ENCODE measurements at regions not wholly inside any gene's neighbourhood (a gene's known extent, or its start where the extent isn't known, plus 50 kb on each side); places are given as distances from the start of the nearest gene placed in this dataset.

DNA sequence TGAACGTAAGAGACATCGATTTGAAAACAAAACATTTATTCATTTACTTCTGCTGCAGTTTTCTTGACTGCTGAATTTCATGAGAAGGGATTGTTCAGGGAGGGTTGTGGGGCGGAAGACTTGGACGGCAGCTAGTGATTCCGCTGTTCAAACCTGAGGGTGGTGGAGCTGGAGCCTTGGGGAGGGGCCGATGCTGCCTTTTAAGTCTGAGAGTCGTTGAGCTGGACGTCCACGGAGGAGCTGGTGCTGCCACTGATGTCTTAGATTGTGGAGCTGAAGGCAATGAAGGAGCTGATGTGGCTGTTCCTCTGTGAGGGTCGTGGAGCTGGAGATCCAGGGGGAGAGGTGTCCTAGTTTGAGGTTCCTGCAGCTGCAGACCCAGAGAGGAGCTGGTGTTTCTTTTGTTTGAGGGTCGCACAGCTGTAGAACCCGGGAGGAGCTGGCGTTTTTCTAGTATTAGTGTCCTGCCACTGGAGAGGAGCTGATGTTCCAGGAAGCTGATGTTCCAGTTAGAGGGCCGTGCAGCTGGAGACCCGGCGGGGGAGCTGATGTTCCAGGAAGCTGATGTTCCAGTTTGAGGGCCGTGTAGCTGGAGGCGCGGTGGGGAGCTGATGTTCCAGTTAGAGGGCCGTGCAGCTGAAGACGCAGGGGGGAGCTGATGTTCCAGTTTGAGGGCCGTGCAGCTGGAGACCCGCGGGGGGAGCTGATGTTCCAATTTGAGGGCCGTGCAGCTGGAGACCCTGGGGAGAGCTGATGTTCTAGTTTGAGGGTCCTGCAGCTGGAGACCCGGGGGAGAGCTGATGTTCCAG, 150.9 kb downstream of the RTP5 start:
- DNase-seq (ENCODE audit: extremely low read depth, low read depth, low spot score), result no peak

- no peak for DNase-seq (ENCODE audit: extremely low read depth, low read depth, low spot score)
Observed at GRCh38 chr2:242022550-242023290, 153.2 kb downstream of the RTP5 start.

DNA sequence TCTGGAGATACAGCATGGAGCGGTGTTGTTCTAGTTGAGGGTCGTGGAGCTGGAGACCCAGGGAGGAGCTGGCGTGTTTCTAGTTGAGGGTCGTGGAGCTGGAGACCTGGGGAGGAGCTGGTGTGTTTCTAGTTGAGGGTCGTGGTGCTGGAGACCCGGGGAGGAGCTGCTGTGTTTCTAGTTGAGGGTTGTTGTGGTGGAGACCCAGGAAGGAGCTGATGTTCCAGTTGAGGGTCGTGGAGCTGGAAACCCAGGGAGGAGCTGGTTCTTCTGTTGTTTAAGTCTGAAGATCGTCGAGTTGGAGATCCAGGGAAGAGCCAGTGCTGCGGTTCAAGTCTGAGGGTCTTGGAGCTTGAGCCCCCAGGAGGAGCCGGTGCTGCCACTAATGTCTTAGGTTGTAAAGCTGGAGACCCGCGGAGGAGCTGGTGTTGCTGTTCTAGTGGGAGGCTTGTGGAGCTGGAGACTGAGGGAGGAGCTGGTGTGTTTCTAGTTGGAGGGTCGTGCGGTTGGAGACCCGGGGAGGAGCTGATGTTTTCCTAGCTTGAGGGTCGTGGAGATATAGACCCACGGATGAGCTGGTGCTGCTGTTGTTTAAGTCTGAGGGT, 155.3 kb downstream of the RTP5 start:
- DNase-seq (ENCODE audit: extremely low read depth, low read depth, low spot score), result no peak

GRCh38 chr2:242027676-242028450, 158.3 kb downstream of the RTP5 start:
- no peak for DNase-seq (ENCODE audit: extremely low read depth, low read depth, low spot score)

GRCh38 chr2:242029422-242030225, 160.1 kb downstream of the RTP5 start:
- DNase-seq (ENCODE audit: extremely low read depth, low read depth, low spot score), result no peak

DNA sequence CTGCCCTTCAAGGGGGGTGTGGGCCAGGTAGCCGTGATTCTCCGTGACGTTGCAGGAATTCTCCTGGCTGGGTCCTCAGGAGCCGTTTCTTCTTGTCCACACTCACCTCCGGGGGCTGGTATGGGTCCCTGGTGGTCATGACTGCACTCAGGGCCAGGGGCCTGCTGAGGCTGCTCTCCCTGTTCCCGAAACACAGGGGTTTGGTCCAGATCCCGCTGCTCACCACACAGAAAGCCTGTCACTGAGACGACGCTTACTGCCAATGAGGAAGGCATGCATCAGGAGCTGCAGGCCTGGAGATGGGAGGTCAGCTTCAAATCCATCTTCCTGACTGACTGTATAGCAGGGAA, 160.7 kb downstream of the RTP5 start:
- no peak for DNase-seq (ENCODE audit: extremely low read depth, low read depth, low spot score)

DNA sequence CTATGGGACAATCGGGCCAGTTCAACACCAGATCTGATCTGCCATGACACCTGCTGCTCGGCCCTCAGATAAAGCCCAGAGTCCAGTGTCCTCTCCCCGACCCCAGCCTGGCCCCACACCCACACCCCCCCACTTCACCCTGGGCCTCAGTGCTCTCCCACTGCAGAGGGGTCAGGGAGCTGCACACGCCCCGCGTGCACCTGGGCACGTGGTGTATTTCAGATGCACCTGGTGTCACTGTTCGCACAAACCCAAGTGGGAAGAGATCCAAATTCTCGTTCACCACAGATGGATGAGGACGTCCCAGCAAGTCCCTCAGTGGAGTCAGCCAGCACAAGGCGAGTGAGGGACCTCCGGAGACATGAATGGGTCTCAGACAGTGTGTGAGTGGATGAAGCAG, 161.3 kb downstream of the RTP5 start:
- no peak for DNase-seq (ENCODE audit: extremely low read depth, low read depth, low spot score)

DNA sequence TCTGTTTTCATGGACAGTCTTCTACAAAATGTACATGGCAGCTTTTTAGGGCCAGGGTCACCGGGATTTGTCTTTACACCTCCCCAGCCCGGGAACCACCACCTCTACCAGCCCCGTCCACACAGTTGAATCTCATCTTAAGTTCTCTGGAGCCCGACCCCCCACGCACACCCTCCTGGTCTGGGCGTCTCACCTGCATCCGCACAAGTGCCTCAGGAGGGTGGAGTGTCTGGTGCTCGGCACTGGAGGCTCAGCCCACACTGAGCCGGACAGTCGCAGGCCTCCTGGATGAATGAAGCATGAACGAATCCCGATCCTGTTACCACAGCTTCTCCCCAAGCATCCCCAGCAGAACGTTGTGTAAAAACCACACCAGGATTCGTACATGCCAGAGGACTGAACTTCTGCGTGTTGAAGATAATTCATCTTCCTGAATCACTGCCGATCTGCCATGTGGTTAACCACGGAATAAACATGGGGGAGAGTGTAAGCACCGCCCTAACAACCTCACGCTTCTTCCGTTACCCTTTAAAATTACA, 162.0 kb downstream of the RTP5 start:
- no peak for DNase-seq (ENCODE audit: extremely low read depth, low read depth, low spot score)

DNA sequence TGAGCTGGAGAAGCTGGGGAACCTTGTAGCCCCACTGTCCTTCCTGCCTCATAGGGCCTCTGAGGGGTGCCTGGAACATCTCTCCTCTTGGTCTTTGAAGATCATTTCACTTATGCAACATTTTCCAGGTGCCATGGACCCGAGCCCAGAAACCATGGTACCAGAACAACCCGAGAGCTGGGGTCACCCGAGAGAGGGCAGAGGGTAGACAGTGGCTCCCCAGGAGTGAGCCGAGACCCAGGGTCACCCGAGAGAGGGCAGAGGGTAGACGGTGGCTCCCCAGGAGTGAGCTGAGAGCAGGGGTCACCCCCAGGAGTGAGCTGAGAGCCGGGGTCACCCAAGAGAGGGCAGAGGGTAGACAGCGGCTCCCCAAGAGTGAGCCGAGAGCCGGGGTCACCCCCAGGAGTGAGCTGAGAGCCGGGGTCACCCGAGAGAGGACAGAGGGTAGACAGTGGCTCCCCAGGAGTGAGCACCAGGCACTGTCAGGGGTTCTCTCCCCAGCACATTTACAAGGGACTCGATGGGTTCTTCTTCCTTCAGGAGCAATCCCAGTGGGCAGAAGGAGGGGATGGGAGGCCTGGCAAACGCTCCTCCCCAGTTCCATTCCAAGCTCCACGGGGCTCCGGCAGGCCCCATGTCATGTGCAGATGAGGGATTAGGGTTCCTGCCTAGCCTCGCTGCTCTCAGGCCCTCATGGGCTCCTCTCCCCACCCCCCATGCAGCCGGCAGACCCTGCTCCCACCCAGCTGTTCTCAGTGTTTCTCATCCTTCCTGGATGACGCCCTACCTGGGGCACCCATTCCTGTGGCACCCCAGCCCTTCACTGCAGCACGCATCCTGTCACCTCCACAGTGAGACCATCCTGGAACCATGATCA, 163.5 kb downstream of the RTP5 start:
- DNase-seq (ENCODE audit: extremely low read depth, low read depth, low spot score), result no peak

DNA sequence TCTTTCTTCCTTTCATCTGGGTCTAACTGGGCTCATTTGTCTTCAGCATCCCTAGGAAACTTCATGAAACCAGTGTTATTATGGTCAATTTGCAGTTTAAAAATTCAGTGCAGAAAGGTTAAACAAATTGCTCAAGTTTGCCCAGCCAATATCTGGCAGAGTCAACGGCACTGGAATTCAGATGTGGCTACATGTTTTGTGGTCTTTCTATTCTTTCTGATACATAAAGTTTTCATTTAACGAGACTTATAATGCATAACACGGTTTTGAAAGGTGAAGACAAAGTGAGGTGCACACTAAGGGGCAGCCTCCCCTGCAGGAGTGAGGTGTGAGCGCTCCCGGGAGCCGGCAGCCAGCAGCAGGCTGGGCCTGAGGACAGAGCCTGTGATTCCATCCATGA, 164.6 kb downstream of the RTP5 start:
- no peak for DNase-seq (ENCODE audit: extremely low read depth, low read depth, low spot score)

DNA sequence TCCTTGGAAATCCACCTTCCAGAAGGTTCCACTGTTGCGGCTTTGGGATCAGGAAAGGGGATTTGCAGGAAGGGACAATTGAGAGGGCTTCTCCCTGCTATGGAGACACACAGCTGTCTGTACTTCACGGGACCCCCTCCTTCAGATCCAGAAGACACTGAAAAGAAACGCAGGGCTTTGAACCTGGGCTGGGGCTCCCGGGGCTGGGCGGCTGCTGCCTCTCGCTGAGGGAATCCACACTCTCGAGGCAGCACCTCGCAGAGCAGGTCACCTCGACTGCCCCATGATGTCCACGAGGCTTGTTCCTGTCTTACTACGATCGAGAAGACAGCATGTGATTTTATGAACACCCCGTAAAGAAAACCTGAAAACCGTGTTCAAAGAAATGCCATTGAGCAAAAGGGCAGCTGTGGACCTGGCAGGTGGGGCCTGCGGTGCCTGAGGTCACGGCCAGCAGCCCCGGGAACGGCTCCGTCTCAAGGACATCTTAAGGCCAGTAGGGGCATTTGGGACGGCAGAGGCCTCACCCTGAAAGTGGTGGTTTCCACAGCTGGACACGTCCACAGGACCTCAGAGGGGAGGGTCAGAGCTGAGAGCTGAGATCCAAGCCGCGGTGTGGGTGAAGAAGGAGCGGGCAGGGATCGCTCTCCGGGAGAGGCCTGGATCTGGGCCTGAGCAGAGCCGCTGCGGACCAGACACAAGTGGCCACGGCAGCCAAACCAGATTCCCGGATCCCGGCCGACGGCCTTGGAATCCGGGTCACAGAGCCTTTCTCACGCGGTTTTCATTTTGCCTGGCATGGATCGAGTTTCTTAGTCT, 165.7 kb downstream of the RTP5 start:
- DNase-seq (ENCODE audit: extremely low read depth, low read depth, low spot score), result no peak

DNA sequence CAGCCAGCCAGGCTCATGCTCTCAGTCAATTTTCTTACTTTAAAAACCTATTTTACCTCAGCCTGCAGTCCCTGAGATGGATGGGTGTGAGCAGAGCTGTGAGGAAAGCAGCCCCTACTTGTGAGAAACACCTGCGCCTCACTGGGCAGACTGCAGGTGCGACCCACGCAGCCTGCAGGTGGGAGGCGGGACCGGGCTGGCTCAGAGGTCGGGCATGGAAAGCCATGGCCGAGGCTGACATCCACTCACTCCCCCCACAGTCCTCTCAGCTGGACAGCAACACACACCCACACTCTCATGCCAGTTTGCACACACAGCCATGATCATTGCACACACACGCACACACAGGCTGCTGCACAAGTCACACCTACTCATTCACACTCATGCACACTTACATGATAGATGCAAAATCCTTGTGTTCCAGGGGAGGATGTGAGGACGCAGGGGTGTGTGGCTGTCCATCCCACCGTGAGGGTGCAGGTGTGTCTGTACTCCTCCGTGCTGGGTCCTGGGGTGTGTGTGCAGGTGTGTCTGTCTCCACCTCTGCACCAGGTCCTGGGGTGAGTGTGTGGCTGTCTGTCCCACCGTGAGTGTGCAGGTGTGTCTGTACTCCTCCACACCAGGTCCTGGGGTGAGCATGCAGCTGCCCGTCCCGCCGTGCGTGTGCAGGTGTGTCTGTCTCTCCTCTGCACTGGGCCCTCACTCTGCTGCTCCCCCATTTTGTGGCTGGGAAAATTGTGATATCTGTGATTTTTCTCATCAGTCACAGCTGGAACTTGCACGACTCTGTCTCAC, 166.5 kb downstream of the RTP5 start:
- DNase-seq (ENCODE audit: extremely low read depth, low read depth, low spot score), result no peak

GRCh38 chr2:242036653-242036950, 167.1 kb downstream of the RTP5 start:
- no peak for DNase-seq (ENCODE audit: extremely low read depth, low read depth, low spot score)

- no peak for DNase-seq (ENCODE audit: extremely low read depth, low read depth, low spot score)
Observed at GRCh38 chr2:242038166-242038927, 168.8 kb downstream of the RTP5 start.

- no peak for DNase-seq (ENCODE audit: extremely low read depth, low read depth, low spot score)
Observed at GRCh38 chr2:242038928-242039341, 169.4 kb downstream of the RTP5 start.

DNA sequence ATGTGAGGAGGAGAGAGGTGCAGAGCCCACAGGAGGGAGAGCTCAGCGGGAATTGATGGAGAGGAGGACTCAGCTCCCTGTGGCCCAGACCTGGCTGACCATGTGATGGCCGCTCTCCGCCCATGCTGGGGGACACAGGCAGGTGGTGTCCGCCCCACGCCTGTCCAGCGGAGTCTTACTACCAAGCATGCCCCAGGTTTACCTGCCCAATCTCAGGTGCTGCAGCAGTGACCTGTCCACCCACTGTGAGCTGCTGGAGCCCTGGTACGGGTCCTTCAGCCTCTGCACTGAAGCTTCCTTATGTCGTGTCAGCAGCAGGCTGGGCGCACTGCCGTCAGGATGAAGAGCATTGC, 170.8 kb downstream of the RTP5 start:
- DNase-seq (ENCODE audit: extremely low read depth, low read depth, low spot score), result no peak

DNA sequence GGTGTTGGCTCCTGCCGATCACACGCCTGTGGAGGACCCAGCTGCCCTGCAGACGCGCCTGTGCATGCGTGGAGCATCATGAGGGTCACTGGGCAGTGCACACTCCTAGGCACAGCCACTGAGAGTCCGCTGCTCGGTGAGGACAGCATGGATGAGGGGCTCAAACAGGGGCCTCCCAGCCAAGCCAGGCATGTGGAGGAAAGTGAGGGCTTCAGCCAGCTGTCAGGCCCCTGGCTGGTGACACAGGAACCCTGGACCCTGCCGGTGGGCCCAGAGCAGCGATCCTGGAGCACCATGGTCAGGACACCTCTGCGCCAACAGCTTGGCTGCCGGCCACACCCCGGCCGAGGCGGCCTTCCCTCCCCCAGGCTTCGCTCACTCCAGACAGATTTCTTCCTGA, 171.2 kb downstream of the RTP5 start:
- DNase-seq (ENCODE audit: extremely low read depth, low read depth, low spot score), result no peak

All from glomerular endothelial cell (primary cell).